ENCODE measurements at regions not wholly inside any gene's neighbourhood (a gene's known extent, or its start where the extent isn't known, plus 50 kb on each side); places are given as distances from the start of the nearest gene placed in this dataset.
A peak's percentile ranks its signal among the peaks of the same experiment; 100 is the strongest.
"Not testable (repeated sequence)": the region's sequence is repeated elsewhere in the genome, so short reads cannot be mapped to it uniquely, and the experiment has no call there.

GRCh38 chr1:88612773-88613172, 71.3 kb upstream of the PKN2 start:
- peaks cover 6% of the 10 kb centered on the region for H3K4me1 Mint-ChIP-seq (ENCODE audit: low read depth)
- peaks cover 7% of the 10 kb centered on the region for H3K9me3 Mint-ChIP-seq
- no peak overlapping the region for H3K27ac Mint-ChIP-seq
- H3K4me3 Mint-ChIP-seq, result no peak overlapping the region
- H3K36me3 Mint-ChIP-seq (ENCODE audit: low read depth), result 0 out of 2 replicates have a peak, but pooled peaks cover 2% of the 10 kb centered on the region
- H3K27me3 Mint-ChIP-seq (ENCODE audit: insufficient read depth), result peaks cover 6% of the 10 kb centered on the region; the same call in 1 of the 2 replicates
- no peak for DNase-seq
- TF ChIP-seq, protein P1, sequence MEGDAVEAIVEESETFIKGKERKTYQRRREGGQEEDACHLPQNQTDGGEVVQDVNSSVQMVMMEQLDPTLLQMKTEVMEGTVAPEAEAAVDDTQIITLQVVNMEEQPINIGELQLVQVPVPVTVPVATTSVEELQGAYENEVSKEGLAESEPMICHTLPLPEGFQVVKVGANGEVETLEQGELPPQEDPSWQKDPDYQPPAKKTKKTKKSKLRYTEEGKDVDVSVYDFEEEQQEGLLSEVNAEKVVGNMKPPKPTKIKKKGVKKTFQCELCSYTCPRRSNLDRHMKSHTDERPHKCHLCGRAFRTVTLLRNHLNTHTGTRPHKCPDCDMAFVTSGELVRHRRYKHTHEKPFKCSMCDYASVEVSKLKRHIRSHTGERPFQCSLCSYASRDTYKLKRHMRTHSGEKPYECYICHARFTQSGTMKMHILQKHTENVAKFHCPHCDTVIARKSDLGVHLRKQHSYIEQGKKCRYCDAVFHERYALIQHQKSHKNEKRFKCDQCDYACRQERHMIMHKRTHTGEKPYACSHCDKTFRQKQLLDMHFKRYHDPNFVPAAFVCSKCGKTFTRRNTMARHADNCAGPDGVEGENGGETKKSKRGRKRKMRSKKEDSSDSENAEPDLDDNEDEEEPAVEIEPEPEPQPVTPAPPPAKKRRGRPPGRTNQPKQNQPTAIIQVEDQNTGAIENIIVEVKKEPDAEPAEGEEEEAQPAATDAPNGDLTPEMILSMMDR (IDR thresholded peaks at IDR 0.05), result no peak

DNA sequence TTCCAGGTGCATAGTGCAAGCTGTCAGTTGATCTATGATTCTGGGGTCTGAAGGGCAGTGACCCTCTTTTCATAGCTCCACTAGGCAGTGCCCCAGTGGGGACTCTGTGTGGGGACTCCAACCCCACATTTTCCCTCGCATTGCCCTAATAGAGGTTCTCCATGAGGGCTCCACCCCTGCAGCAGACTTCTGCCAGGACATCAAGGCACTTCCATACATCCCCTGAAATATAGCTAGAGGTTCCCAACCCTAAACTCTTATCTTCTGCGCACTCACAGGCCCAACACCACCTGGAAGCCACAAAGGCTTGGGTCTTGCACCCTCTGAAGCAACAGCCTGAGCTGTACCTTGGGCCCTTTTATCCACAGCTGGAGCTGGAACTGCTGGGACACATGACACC, 65.7 kb upstream of the PKN2 start:
- no peak for DNase-seq
- no peaks in the 10 kb centered on the region for H3K27me3 Mint-ChIP-seq (ENCODE audit: insufficient read depth)
- peaks cover 6% of the 10 kb centered on the region for H3K4me1 Mint-ChIP-seq (ENCODE audit: low read depth)
- no peak overlapping the region for H3K4me3 Mint-ChIP-seq
- H3K27ac Mint-ChIP-seq, result no peak overlapping the region
- H3K9me3 Mint-ChIP-seq, result peaks cover 30% of the 10 kb centered on the region
- TF ChIP-seq, protein P1 (IDR thresholded peaks at IDR 0.05), result no peak
- 0 out of 2 replicates have a peak, but pooled peaks cover 4% of the 10 kb centered on the region for H3K36me3 Mint-ChIP-seq (ENCODE audit: low read depth)

GRCh38 chr1:88623101-88623500, 61.0 kb upstream of the PKN2 start:
- H3K27me3 Mint-ChIP-seq (ENCODE audit: insufficient read depth); H3K36me3 Mint-ChIP-seq (ENCODE audit: low read depth); H3K4me3 Mint-ChIP-seq; H3K27ac Mint-ChIP-seq: not testable (repeated sequence)
- Mint-ChIP-seq H3K9me3 (peaks cover 21% of the 10 kb centered on the region), H3K4me1 (ENCODE audit: low read depth) (peaks cover 10% of the 10 kb centered on the region)
- DNase-seq, result peak; percentile 20
